ENCODE measurements at regions not wholly inside any gene's neighbourhood (a gene's known extent, or its start where the extent isn't known, plus 50 kb on each side); places are given as distances from the start of the nearest gene placed in this dataset.

- TF ChIP-seq CTCF (IDR thresholded peaks at IDR 0.05) (no peak), EZH2 (IDR thresholded peaks at IDR 0.05; ENCODE audit: borderline replicate concordance, insufficient read depth, low read depth, low read length, poor library complexity, severe bottlenecking) (no peak)
Measured at GRCh38 chr2:12795851-12796250, 79.1 kb downstream of the TRIB2 start.

All from B cell (primary cell).